IPS DF 6.9 (cell line): ENCODE measurements at regions not wholly inside any gene's neighbourhood (a gene's known extent, or its start where the extent isn't known, plus 50 kb on each side); places are given as distances from the start of the nearest gene placed in this dataset.

Experiments used
- DNase-seq: peaks from one replicate; pipeline ENCODE4 v3.0.0-alpha.2; 2013; ENCODE audit warnings: low read depth, low spot score
- H3K27ac ChIP-seq: one replicate; pipeline ENCODE4 v1.5.1; 2013; ENCODE audit warnings: low read length, control low read depth
- H3K27me3 ChIP-seq: 2 replicates; pipeline ENCODE4 v1.6.1; 2013; ENCODE audit warnings: mild to moderate bottlenecking, low read length; ENCODE audit not compliant: control insufficient read depth, insufficient read depth
- H3K36me3 ChIP-seq: 2 replicates; pipeline ENCODE4 v1.6.1; 2013; ENCODE audit warnings: low read length; ENCODE audit not compliant: control insufficient read depth, insufficient read depth
- H3K4me1 ChIP-seq: 2 replicates; pipeline ENCODE4 v1.6.1; 2013; ENCODE audit warnings: low read length; ENCODE audit not compliant: control insufficient read depth, insufficient read depth
- H3K4me3 ChIP-seq: 2 replicates; pipeline ENCODE4 v1.5.1; 2013; ENCODE audit warnings: mild to moderate bottlenecking, low read length
- H3K9me3 ChIP-seq: 2 replicates; pipeline ENCODE4 v1.6.1; 2013; ENCODE audit warnings: low read length, inconsistent platforms; ENCODE audit not compliant: control insufficient read depth, insufficient read depth
- WGBS: extraction: QIAGEN DNeasy Blood & Tissue Kit; methylation state at CpG from one replicate; pipeline ENCODE4 v1.1.7; 2013; ENCODE audit warnings: mixed read lengths, missing lambda C conversion rate; ENCODE audit not compliant: insufficient read length, insufficient coverage; 5-methylcytosine and 5-hydroxymethylcytosine counted together

DNA sequence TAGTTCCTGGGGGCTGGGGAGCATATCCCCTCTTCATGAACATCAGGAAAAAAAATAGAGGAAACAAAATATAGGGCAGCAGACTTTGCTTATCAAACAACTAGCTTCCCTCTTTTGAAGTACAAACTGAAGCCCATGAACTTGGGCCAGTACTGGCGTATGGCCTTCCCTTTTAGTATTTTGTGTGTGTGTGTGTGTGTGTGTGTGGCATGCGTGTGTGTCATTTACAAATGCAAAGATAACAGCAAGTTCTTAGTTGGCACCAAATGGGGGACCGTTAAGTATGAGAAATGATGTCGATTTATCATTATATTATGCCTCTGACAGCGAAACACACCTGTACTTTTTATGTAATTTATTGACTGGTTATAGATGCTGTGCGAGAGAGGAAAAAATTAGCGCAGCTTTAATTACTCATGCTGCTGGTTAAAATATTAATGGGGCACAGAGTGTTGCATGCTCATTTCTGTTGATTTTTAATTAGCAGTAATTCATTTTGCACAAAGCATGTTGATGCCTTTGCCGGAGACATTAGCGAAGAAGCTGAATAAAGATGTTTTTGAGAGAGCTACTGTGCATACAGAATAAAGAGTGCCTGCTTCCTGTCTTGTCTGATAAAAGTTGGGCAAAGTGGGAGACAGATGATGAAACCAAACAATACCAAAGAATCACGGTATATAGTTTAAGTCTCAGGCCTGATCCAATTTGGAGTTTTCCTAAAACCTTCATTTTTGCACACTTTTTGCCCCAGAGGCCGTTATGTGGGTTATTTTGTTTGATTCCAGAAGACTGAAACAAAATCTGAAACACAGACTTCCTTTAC is 297.1 kb downstream of the SATB1 start:
- H3K36me3 ChIP-seq = no peaks in the 10 kb centered on the region
- no peak overlapping the region for H3K4me3 ChIP-seq
- H3K27ac ChIP-seq = no peak overlapping the region
- no peaks in the 10 kb centered on the region for H3K27me3 ChIP-seq
- no CpG with 5 or more reads among the region's 11 CpGs for WGBS
- H3K9me3 ChIP-seq = no peaks in the 10 kb centered on the region
- DNase-seq = no peak
- no peaks in the 10 kb centered on the region for H3K4me1 ChIP-seq

- H3K9me3 ChIP-seq = no peaks in the 10 kb centered on the region
- no peaks in the 10 kb centered on the region for H3K36me3 ChIP-seq
- H3K27me3 ChIP-seq = no peaks in the 10 kb centered on the region
- H3K4me1 ChIP-seq = no peaks in the 10 kb centered on the region
- no CpG with 5 or more reads among the region's 3 CpGs for WGBS
- no peak overlapping the region for H3K27ac ChIP-seq
- H3K4me3 ChIP-seq = no peak overlapping the region
- no peak for DNase-seq
These were observed 297.8 kb downstream of the SATB1 start for GRCh38 chr3:18127174-18127858.

DNA sequence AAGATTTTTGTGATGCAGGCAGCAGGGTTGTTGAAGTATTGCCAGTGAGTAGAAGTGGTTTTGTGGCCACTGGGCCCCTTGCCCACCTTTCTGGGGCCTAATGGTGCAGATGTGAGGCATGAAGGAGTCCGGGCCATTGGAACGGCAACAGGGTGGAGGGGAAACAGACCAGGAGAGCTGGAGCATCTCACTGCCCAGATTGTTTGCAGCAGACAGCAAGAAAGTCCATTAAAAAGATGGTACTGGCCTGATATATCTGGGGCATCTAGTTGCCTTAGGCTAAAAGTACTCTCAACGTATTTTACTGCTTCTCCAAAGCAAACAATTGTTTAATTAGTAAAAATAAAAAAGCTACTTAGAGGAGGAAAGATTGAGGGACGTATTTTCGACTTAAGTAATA is 298.4 kb downstream of the SATB1 start:
- no peaks in the 10 kb centered on the region for H3K4me1 ChIP-seq
- H3K4me3 ChIP-seq = no peak overlapping the region
- no CpG with 5 or more reads among the region's 5 CpGs for WGBS
- DNase-seq = no peak
- no peaks in the 10 kb centered on the region for H3K9me3 ChIP-seq
- H3K27me3 ChIP-seq = no peaks in the 10 kb centered on the region
- H3K36me3 ChIP-seq = no peaks in the 10 kb centered on the region
- no peak overlapping the region for H3K27ac ChIP-seq

DNA sequence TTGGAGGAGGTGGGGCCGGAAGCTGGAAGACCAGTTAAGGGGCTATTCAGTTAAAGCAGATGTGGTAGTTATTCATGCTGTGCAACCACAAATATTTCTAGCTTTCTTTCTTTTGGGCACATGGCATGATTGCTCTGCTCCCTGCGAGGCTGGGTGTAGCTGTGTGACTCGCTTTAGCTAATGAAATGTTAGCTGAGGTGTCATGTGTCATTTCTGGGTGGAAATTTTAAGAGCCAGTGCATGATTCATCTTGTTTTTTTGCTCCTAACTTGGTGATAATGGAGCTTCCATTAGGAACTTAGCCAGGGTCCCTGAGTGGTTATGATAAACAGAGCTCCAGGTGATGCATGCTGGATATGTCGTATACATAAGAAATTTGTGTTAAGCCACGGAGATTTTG is 300.6 kb downstream of the SATB1 start:
- Histone ChIP-seq H3K4me1 (no peaks in the 10 kb centered on the region), H3K4me3 (no peak overlapping the region), H3K36me3 (no peaks in the 10 kb centered on the region), H3K9me3 (no peaks in the 10 kb centered on the region), H3K27ac (no peak overlapping the region), H3K27me3 (no peaks in the 10 kb centered on the region)
- no CpG with 5 or more reads among the region's 5 CpGs for WGBS
- DNase-seq = no peak

GRCh38 chr3:18122264-18122663 is 302.9 kb downstream of the SATB1 start:
- Histone ChIP-seq H3K27ac (no peak overlapping the region), H3K27me3 (no peaks in the 10 kb centered on the region), H3K36me3 (no peaks in the 10 kb centered on the region), H3K4me1 (no peaks in the 10 kb centered on the region; the same call in 1 of the 2 replicates), H3K4me3 (no peak overlapping the region), H3K9me3 (no peaks in the 10 kb centered on the region)
- no peak for DNase-seq
- WGBS = no CpG with 5 or more reads among the region's 2 CpGs

DNA sequence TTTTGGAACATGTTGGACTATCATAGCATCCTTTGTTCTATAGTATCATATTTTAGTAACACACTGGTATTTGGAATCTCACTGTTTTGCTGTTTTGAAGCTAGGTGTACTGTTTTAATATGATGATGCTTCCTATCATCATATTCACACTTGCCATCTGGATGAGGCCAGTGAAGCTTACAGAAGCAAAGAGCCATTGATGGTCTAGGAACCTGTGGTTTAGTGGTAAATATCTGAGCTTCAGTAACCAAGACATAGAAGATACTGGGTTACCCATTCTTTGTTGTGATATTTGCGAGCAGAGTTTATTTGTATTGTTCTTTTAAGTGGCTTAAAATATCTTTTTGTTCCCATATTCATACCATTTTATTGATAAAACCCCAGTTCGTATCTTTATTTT is 304.1 kb downstream of the SATB1 start:
- Histone ChIP-seq H3K36me3 (no peaks in the 10 kb centered on the region), H3K4me1 (no peaks in the 10 kb centered on the region; the same call in 1 of the 2 replicates), H3K9me3 (no peaks in the 10 kb centered on the region), H3K27ac (no peak overlapping the region), H3K4me3 (no peak overlapping the region), H3K27me3 (no peaks in the 10 kb centered on the region)
- DNase-seq = no peak
- no CpG with 5 or more reads among the region's 2 CpGs for WGBS

- no CpG with 5 or more reads among the region's 5 CpGs for WGBS
These were observed 305.3 kb downstream of the SATB1 start for GRCh38 chr3:18119866-18120265.

DNA sequence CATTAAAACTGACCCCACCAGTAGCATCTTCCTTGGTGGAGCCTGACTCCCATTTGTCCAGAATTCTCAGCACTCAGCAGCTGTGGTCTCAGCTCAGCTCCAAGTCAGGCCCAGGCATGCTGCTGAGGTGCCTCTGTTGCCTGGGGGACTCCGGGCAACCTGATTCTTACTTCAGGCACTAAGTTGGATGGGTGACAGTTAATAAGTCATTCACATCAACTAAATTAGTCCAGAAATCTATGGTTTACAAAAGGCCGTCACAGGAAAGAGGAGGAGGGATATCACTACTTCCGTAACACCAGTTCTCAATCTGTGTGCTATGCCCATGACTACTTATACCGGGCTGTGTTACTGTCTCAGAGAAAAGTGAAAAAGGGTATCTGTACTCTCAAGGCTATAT is 310.2 kb downstream of the SATB1 start:
- H3K36me3 ChIP-seq = no peaks in the 10 kb centered on the region
- WGBS = no CpG with 5 or more reads among the region's 4 CpGs
- H3K9me3 ChIP-seq = no peaks in the 10 kb centered on the region
- no peak overlapping the region for H3K4me3 ChIP-seq
- DNase-seq = no peak
- no peaks in the 10 kb centered on the region for H3K27me3 ChIP-seq
- no peaks in the 10 kb centered on the region; the same call in 1 of the 2 replicates for H3K4me1 ChIP-seq
- H3K27ac ChIP-seq = no peak overlapping the region

More at GRCh38 chr3:18119866-18120265, 305.3 kb downstream of the SATB1 start:
- DNase-seq = no peak
- Histone ChIP-seq H3K27me3 (no peaks in the 10 kb centered on the region), H3K36me3 (no peaks in the 10 kb centered on the region), H3K9me3 (no peaks in the 10 kb centered on the region), H3K4me1 (no peaks in the 10 kb centered on the region; the same call in 1 of the 2 replicates), H3K4me3 (no peak overlapping the region), H3K27ac (no peak overlapping the region)

DNA sequence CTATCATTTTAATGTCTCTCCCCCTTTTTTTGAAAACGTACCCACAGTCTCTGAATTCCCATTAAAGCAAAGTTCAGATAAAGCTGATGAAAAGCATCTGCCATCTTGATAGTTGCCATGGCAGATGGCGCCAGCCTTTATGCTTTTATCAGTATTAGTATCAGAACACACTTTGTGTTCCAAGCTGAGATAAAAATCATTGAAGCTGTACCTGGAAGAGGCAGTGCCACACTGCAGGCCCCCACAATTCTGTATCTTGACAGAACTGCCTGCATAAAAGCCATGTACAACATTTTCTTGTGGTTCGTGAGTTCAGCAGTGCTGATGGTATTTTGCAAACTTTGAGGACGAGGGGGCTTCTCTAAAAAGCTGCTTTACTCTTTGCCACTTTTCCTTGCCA is 311.7 kb downstream of the SATB1 start:
- H3K4me1 ChIP-seq = no peaks in the 10 kb centered on the region; the same call in 1 of the 2 replicates
- H3K9me3 ChIP-seq = no peaks in the 10 kb centered on the region
- H3K36me3 ChIP-seq = no peaks in the 10 kb centered on the region
- H3K4me3 ChIP-seq = no peak overlapping the region
- no peak for DNase-seq
- no CpG with 5 or more reads among the region's 4 CpGs for WGBS
- H3K27me3 ChIP-seq = no peaks in the 10 kb centered on the region
- H3K27ac ChIP-seq = no peak overlapping the region

- no peak for DNase-seq
- Histone ChIP-seq H3K36me3 (no peaks in the 10 kb centered on the region), H3K4me1 (no peaks in the 10 kb centered on the region), H3K27me3 (no peaks in the 10 kb centered on the region), H3K27ac (no peak overlapping the region), H3K9me3 (no peaks in the 10 kb centered on the region), H3K4me3 (no peak overlapping the region)
- WGBS = no CpG with 5 or more reads among the region's 5 CpGs
These were observed 312.3 kb downstream of the SATB1 start for GRCh38 chr3:18112674-18113375.
